ENCODE measurements at regions not wholly inside any gene's neighbourhood (a gene's known extent, or its start where the extent isn't known, plus 50 kb on each side); places are given as distances from the start of the nearest gene placed in this dataset.

DNA sequence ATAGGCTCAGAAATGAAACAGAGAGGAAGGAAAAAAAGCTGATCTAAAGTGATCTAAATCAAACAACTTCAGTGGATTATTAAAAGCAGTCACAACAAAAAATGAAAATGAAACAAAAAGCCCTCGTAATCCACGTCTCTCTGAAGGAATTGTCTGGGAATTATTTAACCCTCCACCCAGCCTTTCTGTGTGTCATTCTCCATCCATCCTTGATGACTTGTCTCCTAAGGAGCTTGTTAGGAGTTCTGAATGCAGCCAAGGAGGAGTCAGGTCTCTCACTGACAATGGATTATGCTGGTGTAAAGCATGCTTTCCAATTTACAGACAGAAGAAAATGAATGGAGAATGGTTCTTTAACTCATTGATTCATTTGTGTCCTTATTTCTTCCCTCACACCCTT, 359.3 kb upstream of the RUNX1 start:
- TF ChIP-seq, protein P1, sequence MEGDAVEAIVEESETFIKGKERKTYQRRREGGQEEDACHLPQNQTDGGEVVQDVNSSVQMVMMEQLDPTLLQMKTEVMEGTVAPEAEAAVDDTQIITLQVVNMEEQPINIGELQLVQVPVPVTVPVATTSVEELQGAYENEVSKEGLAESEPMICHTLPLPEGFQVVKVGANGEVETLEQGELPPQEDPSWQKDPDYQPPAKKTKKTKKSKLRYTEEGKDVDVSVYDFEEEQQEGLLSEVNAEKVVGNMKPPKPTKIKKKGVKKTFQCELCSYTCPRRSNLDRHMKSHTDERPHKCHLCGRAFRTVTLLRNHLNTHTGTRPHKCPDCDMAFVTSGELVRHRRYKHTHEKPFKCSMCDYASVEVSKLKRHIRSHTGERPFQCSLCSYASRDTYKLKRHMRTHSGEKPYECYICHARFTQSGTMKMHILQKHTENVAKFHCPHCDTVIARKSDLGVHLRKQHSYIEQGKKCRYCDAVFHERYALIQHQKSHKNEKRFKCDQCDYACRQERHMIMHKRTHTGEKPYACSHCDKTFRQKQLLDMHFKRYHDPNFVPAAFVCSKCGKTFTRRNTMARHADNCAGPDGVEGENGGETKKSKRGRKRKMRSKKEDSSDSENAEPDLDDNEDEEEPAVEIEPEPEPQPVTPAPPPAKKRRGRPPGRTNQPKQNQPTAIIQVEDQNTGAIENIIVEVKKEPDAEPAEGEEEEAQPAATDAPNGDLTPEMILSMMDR (conservative IDR thresholded peaks at IDR 0.05; ENCODE audit: low read length), result no peak
- TF ChIP-seq EZH2phosphoT487 (IDR thresholded peaks at IDR 0.05; ENCODE audit: borderline replicate concordance, low read depth, low read length), result no peak

Measured in OCI-LY7 (cell line).